ENCODE measurements at regions not wholly inside any gene's neighbourhood (a gene's known extent, or its start where the extent isn't known, plus 50 kb on each side); places are given as distances from the start of the nearest gene placed in this dataset.
"Not testable (repeated sequence)": the region's sequence is repeated elsewhere in the genome, so short reads cannot be mapped to it uniquely, and the experiment has no call there.

DNA sequence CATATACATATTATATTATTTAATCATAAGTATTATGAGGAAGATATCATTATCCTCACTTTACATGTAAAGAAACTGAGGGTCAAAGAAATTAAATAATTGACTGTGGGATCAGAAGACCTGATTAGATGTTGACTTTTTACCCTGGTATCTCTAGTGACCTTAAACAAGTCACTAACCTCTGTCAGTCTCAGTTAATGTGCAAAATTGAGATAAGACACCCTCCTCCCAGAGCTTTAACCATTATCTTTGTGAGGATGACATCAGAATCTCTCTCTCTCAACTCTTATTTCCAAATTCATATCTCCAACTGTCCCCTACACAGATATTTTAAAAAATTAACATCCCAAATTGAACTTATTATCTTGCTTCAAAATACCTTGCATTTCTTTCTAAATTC, 177.8 kb downstream of the KLHL28 start:
- DNase-seq: no peak

DNA sequence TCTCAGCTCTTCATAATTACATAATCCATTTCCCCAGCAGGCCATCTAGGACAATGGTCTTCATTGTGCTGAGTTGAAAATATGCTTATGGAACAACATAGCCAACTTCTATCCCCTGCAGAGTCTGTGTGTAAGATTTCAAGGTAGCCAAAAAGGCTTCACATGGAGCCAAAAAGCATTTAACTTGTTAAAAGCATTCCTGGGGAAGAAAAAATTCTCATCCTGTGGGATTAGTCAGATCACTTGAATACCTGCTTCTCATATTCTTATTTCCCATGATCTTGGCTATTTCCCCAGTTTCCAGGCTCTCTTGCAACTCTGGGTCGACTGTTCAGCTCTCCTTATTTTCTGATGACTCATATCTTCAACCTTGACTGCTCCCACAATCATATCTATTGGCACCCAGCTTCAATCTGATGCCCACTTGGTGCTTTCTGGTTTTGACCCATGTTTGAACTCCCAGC, 178.9 kb downstream of the KLHL28 start:
- DNase-seq: peak; percentile 86

DNA sequence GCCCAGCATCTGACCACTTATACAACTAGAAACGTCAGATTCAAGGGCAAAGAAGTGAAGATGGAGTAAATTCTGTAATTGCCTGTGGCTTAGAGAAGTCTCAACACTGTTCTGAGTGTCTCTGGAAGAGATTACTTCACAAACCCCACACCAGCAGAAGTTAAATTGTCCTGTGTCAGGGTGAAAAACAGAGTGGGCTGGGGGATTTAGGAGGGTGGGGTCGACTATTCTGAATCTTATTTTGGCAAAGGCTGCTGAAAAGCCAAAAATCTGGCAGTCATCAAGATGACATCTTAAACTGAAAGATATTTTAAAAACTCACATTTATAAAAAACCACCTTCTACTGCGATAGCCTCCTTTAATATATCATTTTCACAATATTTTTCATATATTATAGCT, 180.8 kb downstream of the KLHL28 start:
- no peak for DNase-seq

GRCh38 chr14:44778604-44779003, 183.1 kb downstream of the KLHL28 start:
- DNase-seq: peak; percentile 65

DNA sequence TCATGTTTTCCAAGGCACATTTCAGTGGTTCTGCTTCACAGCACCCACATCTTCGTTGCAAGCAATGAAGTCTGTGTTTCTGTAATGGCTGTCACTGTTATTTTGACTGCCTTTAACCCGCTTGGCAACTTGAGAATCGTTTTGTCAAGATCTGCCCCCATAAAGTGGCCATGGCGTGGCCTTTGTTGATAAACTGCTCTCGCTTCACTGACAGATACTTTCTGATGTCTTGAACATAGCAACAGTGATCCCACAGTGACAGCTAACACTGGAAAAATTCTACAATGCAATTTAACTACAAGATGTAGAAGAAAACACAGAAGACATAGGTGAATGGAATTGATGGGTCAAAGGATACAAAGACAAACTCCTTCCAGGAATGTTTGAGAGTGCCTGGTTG, 184.2 kb downstream of the KLHL28 start:
- no peak for DNase-seq

DNA sequence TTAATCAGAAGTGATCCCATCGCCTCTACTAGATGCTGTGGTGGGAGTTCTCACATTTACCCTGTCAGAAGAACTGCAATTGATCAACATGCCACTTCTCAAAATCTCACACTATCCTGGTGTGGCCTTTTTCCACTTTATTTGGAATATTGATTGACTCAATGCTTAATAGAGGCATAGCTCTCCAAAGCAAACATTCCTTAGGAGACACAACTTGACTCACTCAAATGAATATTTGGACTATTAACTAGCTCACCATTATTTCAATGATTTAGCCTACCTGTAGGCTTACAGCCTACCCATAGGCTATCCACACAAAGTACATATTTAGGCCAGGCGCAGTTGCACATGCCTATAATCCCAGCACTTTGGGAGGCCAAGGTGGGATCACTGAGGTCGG, 186.5 kb downstream of the KLHL28 start:
- DNase-seq: no peak

- no peak for DNase-seq
Observed at GRCh38 chr14:44774396-44774795, 187.4 kb downstream of the KLHL28 start.

- no peak for DNase-seq
Observed at GRCh38 chr14:44771496-44771895, 190.3 kb downstream of the KLHL28 start.

GRCh38 chr14:44770201-44770600, 191.5 kb downstream of the KLHL28 start:
- DNase-seq: no peak

- no peak for DNase-seq
Observed at GRCh38 chr14:44768935-44769334, 192.8 kb downstream of the KLHL28 start.

GRCh38 chr14:44767646-44768173, 194.0 kb downstream of the KLHL28 start:
- no peak for DNase-seq

DNA sequence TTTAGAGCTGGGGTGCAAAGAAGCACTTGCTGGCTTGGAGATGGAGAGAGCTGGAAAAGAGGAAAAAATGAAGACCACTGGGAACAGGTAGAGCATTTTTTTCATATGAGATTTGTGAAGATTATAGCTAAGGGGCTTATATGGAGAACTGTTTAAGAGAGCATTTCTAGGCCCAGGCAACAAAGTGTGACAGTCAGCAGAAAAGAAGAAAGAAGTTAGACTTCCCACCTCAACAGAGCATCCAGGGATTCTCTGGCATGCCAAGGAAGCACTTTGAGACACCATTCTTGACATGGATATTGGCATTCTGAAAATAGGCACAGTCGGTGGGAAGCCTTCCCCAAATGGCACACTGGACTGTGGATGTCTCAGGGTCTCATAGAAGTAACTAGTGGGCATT, 195.5 kb downstream of the KLHL28 start:
- no peak for DNase-seq

- no peak for DNase-seq
Observed at GRCh38 chr14:44763356-44763755, 198.4 kb downstream of the KLHL28 start.

GRCh38 chr14:44759277-44759676, 202.5 kb downstream of the KLHL28 start:
- no peak for DNase-seq

- DNase-seq: peak; percentile 3
Observed at GRCh38 chr14:44756554-44756953, 205.2 kb downstream of the KLHL28 start.

DNA sequence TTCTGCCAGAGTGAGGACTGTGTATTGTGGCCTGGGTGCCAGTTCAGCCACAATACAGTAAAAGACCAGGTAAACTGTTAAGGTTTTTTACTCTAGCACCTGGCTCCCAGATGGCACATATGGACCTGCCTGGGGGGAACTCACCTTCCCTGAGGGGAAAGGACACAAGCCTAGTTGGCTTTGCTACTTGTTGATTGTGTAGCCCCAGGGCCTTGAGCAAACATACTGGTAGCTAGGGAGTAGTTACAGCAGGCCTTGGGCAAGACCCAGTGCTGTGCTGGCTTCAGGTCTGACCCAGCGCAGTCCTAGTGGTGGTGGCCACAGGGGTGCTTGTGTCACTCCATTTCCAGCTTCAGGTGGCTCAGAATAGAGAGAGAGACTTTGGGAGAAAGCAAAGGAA, 216.4 kb downstream of the KLHL28 start:
- DNase-seq: no peak

DNA sequence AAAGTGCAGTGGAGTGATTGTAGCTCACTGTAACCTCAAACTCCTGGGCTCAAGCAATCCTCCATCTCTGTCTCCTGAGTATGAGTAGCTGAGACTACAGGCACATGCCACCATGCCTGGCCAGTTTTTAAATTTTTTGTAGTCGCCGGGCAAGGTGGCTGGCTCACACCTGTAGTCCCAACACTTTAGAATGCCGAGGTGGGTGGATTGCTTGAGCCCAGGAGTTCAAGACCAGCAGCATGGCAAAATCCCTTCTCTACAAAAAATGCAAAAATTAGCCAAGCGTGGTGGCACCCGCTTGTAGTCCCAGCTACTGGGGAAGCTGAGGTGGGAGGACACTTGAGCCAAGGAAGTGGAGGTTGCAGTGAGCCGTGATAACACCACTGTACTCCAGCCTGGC, 219.5 kb downstream of the KLHL28 start:
- no peak for DNase-seq

DNA sequence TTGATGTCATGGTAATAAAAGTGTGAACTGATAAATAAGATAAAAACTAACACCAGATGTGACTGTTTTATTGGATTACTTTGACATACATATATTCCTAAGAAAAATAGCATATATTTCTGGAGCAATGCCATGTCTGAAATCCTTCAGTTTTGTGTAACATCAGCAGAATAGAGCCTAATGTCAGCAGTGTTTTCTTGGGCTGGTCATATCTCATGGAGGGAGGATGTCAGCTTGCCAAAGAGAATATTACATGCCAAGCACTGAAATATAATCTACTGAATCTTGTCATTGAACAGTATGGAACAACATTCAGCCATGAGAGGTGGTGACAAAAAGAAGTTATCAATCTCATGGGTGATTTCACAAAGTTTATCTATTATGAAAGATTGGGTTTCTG, 220.3 kb downstream of the KLHL28 start:
- DNase-seq: no peak

DNA sequence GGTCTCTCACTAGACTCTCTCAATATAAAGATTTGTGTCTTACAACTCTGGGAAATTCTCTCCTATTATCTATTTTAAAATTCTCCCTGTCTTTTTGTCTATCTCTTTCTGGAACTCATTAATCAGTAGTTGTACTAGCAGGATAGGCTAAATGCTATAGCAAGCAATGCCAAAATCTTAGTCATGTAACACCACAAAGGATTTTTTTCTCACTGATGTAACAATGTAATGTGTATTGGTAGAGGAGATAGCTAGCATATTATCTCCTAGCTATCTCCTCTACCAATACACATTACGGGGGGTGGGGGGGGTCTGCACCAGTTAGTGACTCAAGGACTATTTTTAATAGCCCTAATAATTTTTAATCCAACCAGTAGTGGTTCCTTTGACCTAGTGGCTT, 225.4 kb downstream of the KLHL28 start:
- DNase-seq: peak; percentile 1

DNA sequence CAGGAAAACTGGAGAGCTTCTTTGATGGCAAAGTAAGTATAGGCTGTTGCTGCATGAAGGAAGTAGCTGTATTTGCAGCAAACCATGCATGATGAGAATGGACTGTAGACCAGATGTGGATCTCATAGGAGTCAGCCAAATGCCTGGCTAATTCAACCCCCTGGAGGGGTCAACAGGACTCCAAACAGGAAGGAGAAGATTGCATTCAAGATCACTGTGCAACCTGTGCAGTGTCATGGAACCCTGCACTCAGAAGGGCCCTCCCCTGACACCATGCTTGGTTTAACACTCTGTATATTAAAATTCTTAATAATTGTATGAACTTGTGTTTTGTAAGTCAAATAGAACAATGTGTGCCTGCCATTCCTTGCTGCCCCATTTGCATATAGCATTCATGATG, 225.1 kb upstream of the FSCB start:
- no peak for DNase-seq

DNA sequence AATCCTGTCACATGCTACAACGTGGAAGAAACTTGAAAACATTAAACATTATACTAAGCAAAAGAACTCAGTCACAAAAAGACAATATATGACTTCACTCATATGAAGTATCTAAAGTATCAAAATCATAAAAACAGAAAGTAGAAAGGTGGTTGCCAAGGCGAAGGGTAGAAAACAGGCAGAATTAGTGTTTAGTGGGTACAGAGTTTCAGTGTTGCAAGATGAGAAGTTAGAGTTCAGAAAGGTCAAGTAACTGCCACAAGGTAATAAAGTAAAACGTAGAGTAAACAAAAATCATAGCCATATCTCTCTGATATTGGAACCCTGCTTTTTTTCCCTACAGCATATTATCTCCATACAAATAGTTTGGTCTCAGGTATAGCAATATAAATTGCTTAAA, 223.8 kb upstream of the FSCB start:
- no peak for DNase-seq

DNA sequence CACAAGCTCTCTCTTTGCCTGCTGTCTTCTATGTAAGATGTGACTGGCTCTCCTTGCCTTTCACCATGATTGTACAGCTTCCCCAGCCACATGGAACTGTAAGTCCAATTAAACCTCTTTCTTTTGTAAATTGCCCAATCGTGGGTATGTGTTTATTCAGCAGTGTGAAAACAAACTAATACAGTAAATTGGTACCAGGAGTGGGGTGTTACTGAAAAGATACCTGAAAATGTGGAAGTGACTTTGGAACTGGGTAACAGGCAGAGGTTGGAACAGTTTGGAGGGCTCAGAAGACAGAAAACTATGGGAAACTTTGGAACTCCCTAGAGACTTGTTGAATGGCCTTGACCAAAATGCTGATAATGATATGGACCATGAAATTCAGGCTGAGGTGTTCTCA, 214.3 kb upstream of the FSCB start:
- not testable (repeated sequence) for DNase-seq

GRCh38 chr14:44720707-44721106, 213.6 kb upstream of the FSCB start:
- DNase-seq: no peak

- DNase-seq: no peak
Observed at GRCh38 chr14:44712024-44712815, 205.1 kb upstream of the FSCB start.
